A673 (cell line): ENCODE measurements at regions not wholly inside any gene's neighbourhood (a gene's known extent, or its start where the extent isn't known, plus 50 kb on each side); places are given as distances from the start of the nearest gene placed in this dataset.

Source experiments
- BruUV-seq: library from RNA; stranded (reverse); fragments of 400-500 nt; replicated peaks from 2 replicates; lab custom pipeline; 2021; lab: Mats Ljungman, UMichigan
- CTCF ChIA-PET: fragments of 300-600 bp; sonication (Branson Sonifier 250); formaldehyde crosslinking; loops from one replicate; lab custom pipeline; 2022; ENCODE audit warnings: antibody characterized with exemption; lab: Charles Lee
- POLR2A ChIA-PET: fragments of 300-600 bp; sonication (Branson Sonifier 250); formaldehyde crosslinking; loops from one replicate; lab custom pipeline; 2022; ENCODE audit warnings: antibody characterized with exemption; ENCODE audit not compliant: low non-redundant PET; lab: Charles Lee
- DNase-seq: peaks from one replicate; pipeline ENCODE4 v3.0.0-alpha.2; 2015; ENCODE audit warnings: low spot score
- H3K27ac ChIP-seq: fragments of 200-600 bp; sonication (generic); 2 replicates; pipeline ENCODE4 v1.5.1; 2016; ENCODE audit warnings: mixed run types, low read depth, mild to moderate bottlenecking, mixed read lengths, antibody characterized with exemption, low read length; ENCODE audit not compliant: poor library complexity, severe bottlenecking
- H3K27me3 ChIP-seq: fragments of 200-600 bp; sonication (generic); replicated peaks from 2 replicates; pipeline ENCODE4 v1.6.1; 2017; ENCODE audit warnings: mixed run types, low read depth, mild to moderate bottlenecking, mixed read lengths, antibody characterized with exemption, low read length; ENCODE audit not compliant: insufficient read depth, poor library complexity
- H3K36me3 ChIP-seq: fragments of 200-600 bp; sonication (generic); 2 replicates; pipeline ENCODE4 v1.6.1; 2016; ENCODE audit warnings: mixed run types, mild to moderate bottlenecking, mixed read lengths, antibody characterized with exemption, low read length; ENCODE audit not compliant: insufficient read depth, poor library complexity, severe bottlenecking
- H3K4me1 ChIP-seq: fragments of 200-600 bp; sonication (generic); 2 replicates; pipeline ENCODE4 v1.6.1; 2017; ENCODE audit warnings: mixed run types, mild to moderate bottlenecking, mixed read lengths, antibody characterized with exemption, low read length; ENCODE audit not compliant: insufficient read depth, poor library complexity, severe bottlenecking
- H3K4me3 ChIP-seq: fragments of 200-600 bp; sonication (generic); 2 replicates; pipeline ENCODE4 v1.5.1; 2016; ENCODE audit warnings: low read depth, mixed run types, mild to moderate bottlenecking, mixed read lengths, low read length; ENCODE audit not compliant: poor library complexity, severe bottlenecking
- H3K9me3 ChIP-seq: fragments of 200-600 bp; sonication (generic); 2 replicates; pipeline ENCODE4 v1.6.1; 2016; ENCODE audit warnings: mixed run types, low read depth, mild to moderate bottlenecking, mixed read lengths, antibody characterized with exemption, low read length; ENCODE audit not compliant: poor library complexity, severe bottlenecking
- CTCF ChIP-seq: fragments of 300-800, 200-600 bp; sonication (generic); conservative IDR thresholded peaks from 2 replicates; pipeline ENCODE4 v1.5.1; 2017; ENCODE audit warnings: low read depth, mild to moderate bottlenecking, antibody characterized with exemption, low read length, moderate library complexity, mixed read lengths
- EZH2 ChIP-seq: fragments of 200-600 bp; sonication (generic); IDR thresholded peaks from 2 replicates; pipeline ENCODE4 v1.6.1; 2017; ENCODE audit warnings: borderline replicate concordance, low read depth, mild to moderate bottlenecking, mixed read lengths, antibody characterized with exemption, low read length; ENCODE audit not compliant: poor library complexity, severe bottlenecking
- intact Hi-C: fragments of 100-400 bp; cut with micrococcal nuclease; formaldehyde crosslinking; loops from one replicate; pipeline ENCODE4 v1.10.0; 2022; ENCODE audit not compliant: unreplicated experiment

DNA sequence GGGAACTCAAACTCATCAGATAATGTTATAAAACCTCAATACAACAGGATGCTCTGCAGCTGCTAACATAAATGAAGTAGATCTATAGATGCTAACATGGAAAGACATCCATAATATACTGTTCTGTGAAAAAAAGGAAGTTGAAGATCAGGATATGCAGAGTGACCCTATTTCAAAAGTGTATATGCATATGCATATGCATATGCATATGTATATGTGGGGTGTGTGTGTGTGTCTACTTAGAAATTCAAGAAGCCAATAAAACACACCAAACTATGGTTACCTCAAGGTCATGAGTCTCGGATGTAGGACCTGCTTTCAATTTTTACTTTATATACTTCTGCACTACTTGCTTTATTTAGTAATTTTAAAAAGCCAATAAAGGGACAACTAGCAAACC lies 125.6 kb downstream of the ABHD5 start:
- ChIA-PET CTCF (no interaction called here), POLR2A (no interaction called here)
- Histone ChIP-seq H3K27me3 (no peaks in the 10 kb centered on the region), H3K4me1 (no peaks in the 10 kb centered on the region), H3K36me3 (no peaks in the 10 kb centered on the region), H3K9me3 (no peaks in the 10 kb centered on the region), H3K27ac (no peak overlapping the region), H3K4me3 (no peak overlapping the region)
- no peak for DNase-seq
- no peak for TF ChIP-seq CTCF
- TF ChIP-seq EZH2 = no peak
- no TSS peak for BruUV-seq
- intact Hi-C loops = no loop called here

GRCh38 chr3:43817064-43817463 lies 126.3 kb downstream of the ABHD5 start:
- Histone ChIP-seq H3K27ac (no peak overlapping the region), H3K27me3 (no peaks in the 10 kb centered on the region), H3K4me1 (no peaks in the 10 kb centered on the region), H3K4me3 (no peak overlapping the region), H3K36me3 (no peaks in the 10 kb centered on the region), H3K9me3 (no peaks in the 10 kb centered on the region)
- ChIA-PET CTCF (no interaction called here), POLR2A (no interaction called here)
- DNase-seq = no peak
- intact Hi-C loops = no loop called here
- no peak for TF ChIP-seq EZH2
- no peak for TF ChIP-seq CTCF
- BruUV-seq = no TSS peak

GRCh38 chr3:43817825-43818224 lies 127.1 kb downstream of the ABHD5 start:
- ChIA-PET CTCF (no interaction called here), POLR2A (no interaction called here)
- Histone ChIP-seq H3K27ac (no peak overlapping the region), H3K4me3 (no peak overlapping the region), H3K4me1 (no peaks in the 10 kb centered on the region), H3K36me3 (no peaks in the 10 kb centered on the region), H3K27me3 (no peaks in the 10 kb centered on the region), H3K9me3 (no peaks in the 10 kb centered on the region)
- intact Hi-C loops = no loop called here
- no TSS peak for BruUV-seq
- TF ChIP-seq EZH2 = no peak
- TF ChIP-seq CTCF = no peak
- no peak for DNase-seq
